Endothelial cell of umbilical vein (primary cell): ENCODE measurements at regions not wholly inside any gene's neighbourhood (a gene's known extent, or its start where the extent isn't known, plus 50 kb on each side); places are given as distances from the start of the nearest gene placed in this dataset.

ENCODE experiments used
- BruUV-seq: library from RNA; stranded (reverse); fragments of 400-500 nt; replicated peaks from 2 replicates; lab custom pipeline; 2021; lab: Mats Ljungman, UMichigan
- CTCF ChIA-PET: fragments of 300-600, 350-600 bp; sonication (Branson Sonifier 250); formaldehyde crosslinking; loops from one replicate; lab custom pipeline; 2021; ENCODE audit warnings: antibody characterized with exemption, inconsistent platforms; lab: Charles Lee
- POLR2A ChIA-PET: fragments of 300-600, 350-600 bp; sonication (Branson Sonifier 250); formaldehyde crosslinking; loops from one replicate; lab custom pipeline; 2021; ENCODE audit warnings: antibody characterized with exemption, inconsistent platforms; lab: Charles Lee
- DNase-seq: peaks from one replicate; pipeline ENCODE4 v3.0.0-alpha.2; 2011; ENCODE audit warnings: low read depth, low spot score
- FAIRE-seq: peaks from 2 replicates; lab custom pipeline; 2011; peaks lifted over from hg19 to GRCh38; lab: Jason Lieb, UNC
- H2AFZ ChIP-seq: 2 replicates; pipeline ENCODE4 v1.6.0; 2012; ENCODE audit warnings: low read depth, low read length, control low read depth, inconsistent platforms
- H3K27ac ChIP-seq: 2 replicates; pipeline ENCODE4 v1.5.1; 2011; ENCODE audit warnings: low read depth, mild to moderate bottlenecking, control low read depth, low read length, moderate library complexity; ENCODE audit not compliant: insufficient read depth
- H3K27me3 ChIP-seq, 2 experiments: 2 replicates each; pipeline versions ENCODE4 v1.6.0 to v1.6.1; 2011; ENCODE audit warnings: low read length in 2 of 2, mixed read lengths in 1 of 2; ENCODE audit not compliant: control insufficient read depth in 2 of 2, insufficient read depth in 2 of 2
- H3K36me3 ChIP-seq, 2 experiments: 2 replicates in 1 of 2; 3 replicates in 1 of 2; pipeline ENCODE4 v1.5.1; 2011; ENCODE audit warnings: low read length in 2 of 2, mild to moderate bottlenecking in 1 of 2, moderate library complexity in 1 of 2; ENCODE audit not compliant: control insufficient read depth in 2 of 2, insufficient read depth in 2 of 2; ENCODE audit errors: extremely low read depth in 1 of 2
- H3K4me1 ChIP-seq: 3 replicates; pipeline ENCODE4 v1.5.1; 2011; ENCODE audit warnings: mild to moderate bottlenecking, low read length; ENCODE audit not compliant: control insufficient read depth, insufficient read depth; ENCODE audit errors: extremely low read depth
- H3K4me2 ChIP-seq: 2 replicates; pipeline ENCODE4 v1.6.1; 2011; ENCODE audit warnings: low read length, control low read depth, mixed read lengths; ENCODE audit not compliant: insufficient read depth
- H3K4me3 ChIP-seq, 3 experiments: fragments of 200-600 bp in 1 of 3; sonication (generic), shearing (Covaris generic) in 1 of 3; replicated peaks in 1 of 3; 2 replicates each; pipeline ENCODE4 v1.5.1; 2011 to 2016; ENCODE audit warnings: control low read depth in 3 of 3, low read length in 3 of 3, mild to moderate bottlenecking in 2 of 3, inconsistent platforms in 1 of 3, low read depth in 1 of 3, moderate library complexity in 1 of 3; ENCODE audit not compliant: insufficient read depth in 1 of 3
- H3K79me2 ChIP-seq: 2 replicates; pipeline ENCODE4 v1.6.0; 2012; ENCODE audit warnings: low read length, inconsistent platforms; ENCODE audit not compliant: control insufficient read depth, insufficient read depth
- H3K9ac ChIP-seq: replicated peaks from 2 replicates; pipeline ENCODE3; 2011; ENCODE audit warnings: low read length, control low read depth; ENCODE audit not compliant: insufficient read depth; ENCODE audit errors: extremely low read depth
- H3K9me1 ChIP-seq: replicated peaks from 3 replicates; pipeline ENCODE4 v1.6.0; 2011; ENCODE audit warnings: mild to moderate bottlenecking, low read length; ENCODE audit not compliant: control insufficient read depth, insufficient read depth; ENCODE audit errors: extremely low read depth
- H3K9me3 ChIP-seq: replicated peaks from 2 replicates; pipeline ENCODE4 v1.5.1; 2012; ENCODE audit warnings: low read length, inconsistent platforms; ENCODE audit not compliant: control insufficient read depth, insufficient read depth
- H4K20me1 ChIP-seq: replicated peaks from 2 replicates; pipeline ENCODE3; 2011; ENCODE audit warnings: mild to moderate bottlenecking, low read length; ENCODE audit not compliant: control insufficient read depth, insufficient read depth; ENCODE audit errors: extremely low read depth
- EZH2 ChIP-seq: IDR thresholded peaks from 2 replicates; pipeline ENCODE4 v1.6.1; 2012; ENCODE audit warnings: borderline replicate concordance, low read depth, mild to moderate bottlenecking, moderate library complexity, low read length, inconsistent platforms; ENCODE audit not compliant: severe bottlenecking
- FOS ChIP-seq: IDR thresholded peaks from 2 replicates; pipeline ENCODE4 v1.6.1; 2011; ENCODE audit warnings: mild to moderate bottlenecking, low read length, moderate library complexity, borderline replicate concordance; ENCODE audit not compliant: insufficient read depth
- GATA2 ChIP-seq: IDR thresholded peaks from 2 replicates; pipeline ENCODE4 v1.7.0; 2011; ENCODE audit warnings: low read depth, mild to moderate bottlenecking, moderate library complexity, mixed read lengths, low read length; ENCODE audit not compliant: insufficient read length, insufficient read depth
- JUN ChIP-seq: IDR thresholded peaks from 2 replicates; pipeline ENCODE4 v1.6.1; 2011; ENCODE audit warnings: borderline replicate concordance, low read depth; ENCODE audit not compliant: insufficient read length, insufficient read depth
- MAX ChIP-seq: IDR thresholded peaks from 2 replicates; pipeline ENCODE4 v1.6.1; 2011; ENCODE audit not compliant: insufficient read depth, insufficient read length
- MYC ChIP-seq: IDR thresholded peaks from one replicate; pipeline ENCODE4 v1.6.1; 2011; ENCODE audit warnings: mild to moderate bottlenecking, low read depth, low read length
- POLR2A ChIP-seq: IDR thresholded peaks from 2 replicates; pipeline ENCODE4 v1.6.1; 2012; ENCODE audit warnings: low read depth, mild to moderate bottlenecking, control low read depth, low read length
- POLR2AphosphoS5 ChIP-seq: IDR thresholded peaks from 2 replicates; pipeline ENCODE4 v1.6.1; 2012; ENCODE audit warnings: low read depth, mild to moderate bottlenecking, control low read depth, low read length, moderate library complexity; ENCODE audit not compliant: insufficient read depth
- dilution Hi-C: fragments of 300-500 bp; cut with MboI; formaldehyde crosslinking; loops from one replicate; pipeline ENCODE4 v1.15.0; 2019; ENCODE audit warnings: low sequenced_read_pairs; ENCODE audit not compliant: extremely low pct_ligation_motif_present
- intact Hi-C: fragments of 100-400 bp; cut with micrococcal nuclease; formaldehyde crosslinking; loops from one replicate; pipeline ENCODE4 v1.10.0; 2022
- TF ChIP-seq, protein P1 (sequence below), 2 donors: IDR thresholded peaks; 1 replicate in 1 of 2; 2 replicates in 1 of 2; pipeline ENCODE4 v1.5.1; 2011; ENCODE audit warnings: low read length in 2 of 2, mild to moderate bottlenecking in 2 of 2, moderate library complexity in 2 of 2, control low read depth in 1 of 2, inconsistent platforms in 1 of 2, low read depth in 1 of 2; ENCODE audit not compliant: insufficient read depth in 1 of 2; ENCODE audit errors: extremely low read depth in 1 of 2

GRCh38 chr4:157888281-157888680 is 284.5 kb downstream of the GASK1B start:
- no peak for TF ChIP-seq FOS
- no peak for TF ChIP-seq MYC
- TF ChIP-seq, protein P1, sequence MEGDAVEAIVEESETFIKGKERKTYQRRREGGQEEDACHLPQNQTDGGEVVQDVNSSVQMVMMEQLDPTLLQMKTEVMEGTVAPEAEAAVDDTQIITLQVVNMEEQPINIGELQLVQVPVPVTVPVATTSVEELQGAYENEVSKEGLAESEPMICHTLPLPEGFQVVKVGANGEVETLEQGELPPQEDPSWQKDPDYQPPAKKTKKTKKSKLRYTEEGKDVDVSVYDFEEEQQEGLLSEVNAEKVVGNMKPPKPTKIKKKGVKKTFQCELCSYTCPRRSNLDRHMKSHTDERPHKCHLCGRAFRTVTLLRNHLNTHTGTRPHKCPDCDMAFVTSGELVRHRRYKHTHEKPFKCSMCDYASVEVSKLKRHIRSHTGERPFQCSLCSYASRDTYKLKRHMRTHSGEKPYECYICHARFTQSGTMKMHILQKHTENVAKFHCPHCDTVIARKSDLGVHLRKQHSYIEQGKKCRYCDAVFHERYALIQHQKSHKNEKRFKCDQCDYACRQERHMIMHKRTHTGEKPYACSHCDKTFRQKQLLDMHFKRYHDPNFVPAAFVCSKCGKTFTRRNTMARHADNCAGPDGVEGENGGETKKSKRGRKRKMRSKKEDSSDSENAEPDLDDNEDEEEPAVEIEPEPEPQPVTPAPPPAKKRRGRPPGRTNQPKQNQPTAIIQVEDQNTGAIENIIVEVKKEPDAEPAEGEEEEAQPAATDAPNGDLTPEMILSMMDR (IDR thresholded peaks at IDR 0.05; ENCODE audit: extremely low read depth in 1 of 2, insufficient read depth in 1 of 2, low read depth in 1 of 2, low read length in 2 of 2): no peak
- no peak for TF ChIP-seq MAX
- TF ChIP-seq EZH2: no peak
- no peak for TF ChIP-seq POLR2AphosphoS5
- no peak for TF ChIP-seq POLR2A
- no peak for TF ChIP-seq JUN
- no peak for TF ChIP-seq GATA2
- H3K9me3 ChIP-seq: no peaks in the 10 kb centered on the region
- no peak overlapping the region for H3K4me2 ChIP-seq
- intact Hi-C loops (no loop called here), dilution Hi-C loops (no loop called here)
- no peaks in the 10 kb centered on the region for H3K79me2 ChIP-seq
- H3K4me1 ChIP-seq: no peaks in the 10 kb centered on the region
- H3K36me3 ChIP-seq: no peaks in the 10 kb centered on the region
- no peak overlapping the region for H2AFZ ChIP-seq
- DNase-seq (no peak), FAIRE-seq (no peak)
- H4K20me1 ChIP-seq: no peaks in the 10 kb centered on the region
- no peak overlapping the region for H3K27ac ChIP-seq
- H3K4me3 ChIP-seq: no peak overlapping the region
- no peaks in the 10 kb centered on the region for H3K27me3 ChIP-seq
- CTCF ChIA-PET: no interaction called here
- no peak overlapping the region for H3K9ac ChIP-seq
- POLR2A ChIA-PET: no interaction called here
- no TSS peak for BruUV-seq
- H3K9me1 ChIP-seq: no peaks in the 10 kb centered on the region
